Duodenal mucosa (tissue), 2 donors: ENCODE measurements at regions not wholly inside any gene's neighbourhood (a gene's known extent, or its start where the extent isn't known, plus 50 kb on each side); places are given as distances from the start of the nearest gene placed in this dataset.

ENCODE experiments used
- H3K27ac ChIP-seq: one replicate; pipeline ENCODE4 v1.7.0; 2013; ENCODE audit warnings: low read depth, low read length
- H3K27me3 ChIP-seq, 2 donors: one replicate each; pipeline ENCODE4 v1.7.0; 2013; ENCODE audit warnings: low read length in 2 of 2, control low read depth in 1 of 2; ENCODE audit not compliant: insufficient read depth in 2 of 2, control insufficient read depth in 1 of 2
- H3K36me3 ChIP-seq, 2 donors: one replicate each; pipeline ENCODE4 v1.7.0; 2013; ENCODE audit warnings: low read length in 2 of 2, control low read depth in 1 of 2; ENCODE audit not compliant: insufficient read depth in 2 of 2, control insufficient read depth in 1 of 2
- H3K4me1 ChIP-seq, 2 donors: one replicate each; pipeline ENCODE4 v1.7.0; 2013; ENCODE audit warnings: low read length in 2 of 2, control low read depth in 1 of 2; ENCODE audit not compliant: insufficient read depth in 2 of 2, control insufficient read depth in 1 of 2
- H3K4me3 ChIP-seq, 2 donors: one replicate each; pipeline ENCODE4 v1.7.0; 2013; ENCODE audit warnings: low read length in 2 of 2, low read depth in 1 of 2
- H3K9ac ChIP-seq, 2 donors: one replicate each; pipeline ENCODE4 v1.7.0; 2013; ENCODE audit warnings: low read length in 2 of 2, low read depth in 1 of 2
- H3K9me3 ChIP-seq, 2 donors: one replicate each; pipeline ENCODE4 v1.7.0; 2013; ENCODE audit warnings: low read length in 2 of 2, control low read depth in 1 of 2; ENCODE audit not compliant: control insufficient read depth in 1 of 2

- Histone ChIP-seq H3K27ac (no peak overlapping the region), H3K9ac (no peak overlapping the region), H3K4me3 (no peak overlapping the region), H3K27me3 (no peaks in the 10 kb centered on the region), H3K4me1 (no peaks in the 10 kb centered on the region), H3K9me3 (no peaks in the 10 kb centered on the region), H3K36me3 (no peaks in the 10 kb centered on the region)
Observed at GRCh38 chr2:128868686-128869551, 550.3 kb upstream of the HS6ST1 start.

- Histone ChIP-seq H3K9ac (no peak overlapping the region), H3K4me1 (no peaks in the 10 kb centered on the region), H3K4me3 (no peak overlapping the region), H3K36me3 (no peaks in the 10 kb centered on the region), H3K27ac (no peak overlapping the region), H3K9me3 (no peaks in the 10 kb centered on the region), H3K27me3 (no peaks in the 10 kb centered on the region)
Observed at GRCh38 chr2:128874608-128875007, 555.9 kb upstream of the HS6ST1 start.

- Histone ChIP-seq H3K9me3 (no peaks in the 10 kb centered on the region), H3K9ac (no peak overlapping the region), H3K4me3 (no peak overlapping the region), H3K27me3 (no peaks in the 10 kb centered on the region), H3K36me3 (no peaks in the 10 kb centered on the region), H3K4me1 (no peaks in the 10 kb centered on the region), H3K27ac (no peak overlapping the region)
Observed at GRCh38 chr2:128876986-128877983, 558.6 kb upstream of the HS6ST1 start.

GRCh38 chr2:128879161-128879560 lies 560.5 kb upstream of the HS6ST1 start:
- Histone ChIP-seq H3K27ac (no peak overlapping the region), H3K4me1 (no peaks in the 10 kb centered on the region), H3K9ac (no peak overlapping the region), H3K36me3 (no peaks in the 10 kb centered on the region), H3K27me3 (no peaks in the 10 kb centered on the region), H3K4me3 (no peak overlapping the region), H3K9me3 (peaks cover 0 to 4% of the 10 kb centered on the region in 2 donors)

- Histone ChIP-seq H3K4me1 (no peaks in the 10 kb centered on the region), H3K4me3 (no peak overlapping the region), H3K36me3 (no peaks in the 10 kb centered on the region), H3K27ac (no peak overlapping the region), H3K9me3 (no peaks in the 10 kb centered on the region), H3K27me3 (no peaks in the 10 kb centered on the region), H3K9ac (no peak overlapping the region)
Observed at GRCh38 chr2:128894896-128895295, 576.2 kb upstream of the HS6ST1 start.

DNA sequence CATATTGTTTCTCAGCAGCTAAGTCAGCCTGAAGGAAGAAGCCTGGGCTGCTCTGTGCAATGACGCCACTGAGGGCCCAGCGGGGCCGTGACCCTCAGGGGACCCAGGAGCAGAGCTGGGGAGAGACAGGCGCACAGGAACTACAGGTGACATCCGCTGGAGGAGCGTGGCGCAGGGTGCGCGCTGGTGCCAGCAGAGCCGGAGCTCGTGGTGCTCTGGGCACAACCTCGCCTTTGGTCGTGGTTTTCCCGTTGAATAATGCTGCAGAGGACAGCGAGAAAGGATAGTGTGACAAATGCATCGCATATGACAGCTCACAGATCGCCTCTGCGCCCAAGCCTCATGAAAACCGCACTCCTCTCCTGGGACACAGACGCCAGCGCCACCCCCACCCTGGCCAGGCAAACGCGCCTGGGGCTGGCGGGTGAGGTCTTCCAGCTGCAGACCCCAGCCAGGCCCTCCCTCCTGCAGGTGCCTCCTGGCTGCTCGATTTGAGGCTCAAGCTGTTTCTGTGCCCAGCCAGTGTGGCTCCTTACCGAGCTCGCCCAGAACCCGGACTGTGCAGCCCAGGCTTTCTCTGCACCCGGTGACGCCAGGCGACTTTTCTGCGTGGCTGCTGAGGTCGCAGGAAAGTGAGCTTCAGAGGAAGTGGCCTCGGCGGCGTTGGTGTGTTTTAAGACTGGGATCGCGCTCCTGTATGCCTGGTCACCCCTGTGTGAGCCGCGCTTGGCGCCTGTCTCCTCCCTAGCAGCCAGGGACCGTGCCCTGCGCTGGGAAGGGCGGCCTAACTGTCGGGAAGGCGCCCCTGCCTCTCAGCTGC lies 583.1 kb upstream of the HS6ST1 start:
- Histone ChIP-seq H3K4me1 (no peaks in the 10 kb centered on the region), H3K9ac (no peak overlapping the region), H3K27ac (no peak overlapping the region), H3K36me3 (no peaks in the 10 kb centered on the region), H3K4me3 (no peak overlapping the region), H3K27me3 (no peaks in the 10 kb centered on the region), H3K9me3 (no peaks in the 10 kb centered on the region)

GRCh38 chr2:128903637-128904036 lies 585.0 kb upstream of the HS6ST1 start:
- H3K36me3 ChIP-seq: no peaks in the 10 kb centered on the region
- H3K4me1 ChIP-seq: no peaks in the 10 kb centered on the region
- H3K4me3 ChIP-seq: no peak overlapping the region
- no peak overlapping the region for H3K27ac ChIP-seq
- H3K9me3 ChIP-seq: no peaks in the 10 kb centered on the region
- no peaks in the 10 kb centered on the region for H3K27me3 ChIP-seq
- no peak overlapping the region for H3K9ac ChIP-seq

- Histone ChIP-seq H3K27ac (no peak overlapping the region), H3K4me3 (no peak overlapping the region), H3K4me1 (no peaks in the 10 kb centered on the region), H3K9ac (no peak overlapping the region), H3K9me3 (no peaks in the 10 kb centered on the region), H3K36me3 (no peaks in the 10 kb centered on the region), H3K27me3 (no peaks in the 10 kb centered on the region)
Observed at GRCh38 chr2:128911276-128911675, 592.6 kb upstream of the HS6ST1 start.

- Histone ChIP-seq H3K36me3 (no peaks in the 10 kb centered on the region), H3K27ac (no peak overlapping the region), H3K4me1 (no peaks in the 10 kb centered on the region), H3K9me3 (no peaks in the 10 kb centered on the region), H3K4me3 (no peak overlapping the region), H3K9ac (no peak overlapping the region), H3K27me3 (no peaks in the 10 kb centered on the region)
Observed at GRCh38 chr2:128914320-128914719, 595.7 kb upstream of the HS6ST1 start.
